Astrocyte (in vitro differentiated cells and primary cell): ENCODE measurements at regions not wholly inside any gene's neighbourhood (a gene's known extent, or its start where the extent isn't known, plus 50 kb on each side); places are given as distances from the start of the nearest gene placed in this dataset.

ENCODE experiments used
- CTCF ChIP-seq: IDR thresholded peaks from 2 replicates; pipeline ENCODE4 v1.5.1; 2011; ENCODE audit warnings: low read depth, mild to moderate bottlenecking, inconsistent platforms, low read length, moderate library complexity; ENCODE audit not compliant: insufficient read depth
- EZH2 ChIP-seq: IDR thresholded peaks from 2 replicates; pipeline ENCODE4 v1.6.1; 2012; ENCODE audit warnings: mild to moderate bottlenecking, low read length, inconsistent platforms; ENCODE audit not compliant: insufficient read depth

GRCh38 chr3:15876669-15877068, 78.9 kb upstream of the ANKRD28 start:
- no peak for TF ChIP-seq CTCF
- no peak for TF ChIP-seq EZH2
